Stimulated activated CD8-positive, alpha-beta memory T cell treated with anti-CD3 and anti-CD28 coated beads, Interleukin-12 subunit alpha, Interleukin-12 subunit beta, amount 100 ng/mL, for 24 hours (primary cell): ENCODE measurements at regions not wholly inside any gene's neighbourhood (a gene's known extent, or its start where the extent isn't known, plus 50 kb on each side); places are given as distances from the start of the nearest gene placed in this dataset.

Experiments used
- DNase-seq: peaks from one replicate; pipeline ENCODE4 v3.0.0-alpha.2; 2020; ENCODE audit errors: extremely low read depth

DNA sequence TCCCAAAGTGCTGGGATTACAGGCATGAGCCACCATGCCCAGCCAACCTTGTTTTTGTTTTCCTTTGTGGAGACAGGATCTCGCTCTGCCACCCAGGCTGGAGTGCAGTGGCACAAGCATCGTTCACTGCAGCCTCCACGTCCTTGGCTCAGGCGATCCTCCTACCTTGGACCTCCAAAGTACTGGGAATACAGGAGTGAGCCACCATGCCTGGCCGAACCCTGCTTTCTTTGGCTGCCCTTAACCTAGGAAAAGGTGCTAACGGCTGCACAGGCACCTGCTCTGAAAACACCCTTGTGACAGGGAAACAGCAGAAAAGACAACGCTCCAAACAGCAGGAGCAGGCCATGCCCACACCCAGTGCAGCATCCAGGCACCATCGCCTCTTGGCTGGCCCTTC lies 71.9 kb downstream of the OAT start:
- no peak for DNase-seq

DNA sequence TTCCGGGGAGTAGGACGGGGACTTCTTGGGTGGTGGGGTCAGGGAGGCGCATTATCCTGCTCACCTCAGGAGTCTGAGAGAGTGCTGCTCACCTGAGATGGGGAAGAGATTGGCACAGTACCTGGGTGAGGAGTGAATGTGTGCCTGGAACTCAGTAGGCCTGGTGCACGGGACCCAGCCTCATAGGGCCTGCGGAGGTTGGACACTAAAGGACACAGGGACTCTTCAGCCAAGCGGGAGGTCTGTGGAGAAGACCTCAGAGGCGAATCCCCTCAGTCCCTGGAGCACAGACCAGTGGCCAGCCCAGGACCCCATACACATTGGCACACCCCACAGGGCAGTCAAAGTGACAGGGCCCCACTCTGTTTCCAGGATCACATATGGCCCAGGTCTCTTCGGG lies 73.2 kb downstream of the OAT start:
- no peak for DNase-seq

DNA sequence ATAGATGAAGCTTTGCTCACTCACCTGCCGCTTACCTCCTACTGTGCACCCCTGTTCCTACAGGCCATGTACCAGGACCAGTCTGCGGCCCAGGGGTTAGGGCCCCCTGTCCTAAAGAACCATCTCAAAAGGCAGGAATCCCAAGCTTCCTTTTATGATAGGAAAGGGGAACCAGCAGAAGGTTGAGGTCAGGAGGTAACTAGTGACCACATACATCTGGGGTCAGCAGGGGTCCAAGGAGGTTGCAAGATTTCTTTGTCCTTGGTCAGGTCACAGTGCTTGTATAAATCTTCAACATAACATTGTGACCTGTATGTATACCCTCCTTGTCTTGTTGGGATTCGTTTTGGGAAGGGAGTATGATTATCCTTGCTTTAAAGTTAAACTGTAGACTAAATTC lies 73.8 kb downstream of the OAT start:
- DNase-seq, result no peak

DNA sequence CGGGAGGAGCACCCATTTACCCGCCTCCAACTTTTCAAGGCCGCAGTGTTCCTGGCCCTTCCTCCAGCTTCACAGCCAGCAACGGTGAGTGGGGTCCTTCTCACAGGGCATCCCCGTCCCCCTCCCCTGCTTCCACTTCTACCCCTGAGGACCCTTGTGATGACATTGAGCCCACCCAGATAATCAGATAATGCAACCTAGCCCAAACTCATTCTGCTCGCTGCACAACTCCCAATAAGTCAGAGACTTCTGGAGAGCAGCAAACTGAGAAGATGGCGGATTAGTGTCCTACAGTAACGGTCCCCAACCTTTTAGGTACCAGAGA lies 74.5 kb downstream of the OAT start:
- DNase-seq, result no peak

DNA sequence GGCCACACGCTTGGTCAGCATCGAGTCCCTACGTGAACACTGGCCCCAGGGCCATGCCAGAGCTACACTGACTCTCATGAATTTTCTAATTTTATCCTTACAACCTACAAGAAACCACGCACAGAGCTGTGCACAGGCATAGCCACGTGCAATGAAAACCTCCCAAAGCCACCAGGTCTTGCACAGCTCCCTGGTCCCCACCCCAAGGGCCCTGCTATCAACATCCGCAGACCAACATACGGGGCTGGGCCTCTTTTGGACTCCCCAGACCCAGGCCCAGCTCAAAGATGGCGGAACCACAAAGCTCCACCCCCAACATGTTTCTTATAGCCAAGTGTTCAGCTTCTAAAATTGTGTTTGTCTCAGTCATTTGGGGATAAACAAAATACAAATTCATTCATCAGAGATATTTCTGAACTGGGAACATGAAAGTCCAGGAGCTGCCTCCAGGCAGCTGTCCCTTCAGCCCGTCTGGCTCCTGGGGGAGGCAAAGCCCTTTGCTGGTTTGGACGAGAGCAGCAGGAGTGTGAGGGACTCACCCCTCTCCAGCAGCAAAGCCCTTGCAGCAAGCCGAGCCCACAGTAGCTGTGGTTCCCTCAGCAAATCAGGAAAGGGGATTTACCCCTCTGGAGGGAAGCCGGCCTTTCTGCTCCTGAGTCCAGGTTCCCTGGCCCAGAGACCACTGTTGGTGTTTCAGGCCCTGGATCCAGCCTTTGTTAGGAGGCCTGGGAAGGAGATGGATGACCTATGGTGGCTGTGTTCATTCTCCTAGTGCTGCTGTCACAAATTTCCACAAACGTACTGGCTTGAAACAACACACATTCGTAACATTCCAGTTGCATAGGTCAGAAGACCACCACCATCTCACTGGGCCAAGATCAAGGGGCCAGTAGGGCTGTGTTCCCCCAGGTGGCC lies 75.1 kb downstream of the OAT start:
- no peak for DNase-seq

DNA sequence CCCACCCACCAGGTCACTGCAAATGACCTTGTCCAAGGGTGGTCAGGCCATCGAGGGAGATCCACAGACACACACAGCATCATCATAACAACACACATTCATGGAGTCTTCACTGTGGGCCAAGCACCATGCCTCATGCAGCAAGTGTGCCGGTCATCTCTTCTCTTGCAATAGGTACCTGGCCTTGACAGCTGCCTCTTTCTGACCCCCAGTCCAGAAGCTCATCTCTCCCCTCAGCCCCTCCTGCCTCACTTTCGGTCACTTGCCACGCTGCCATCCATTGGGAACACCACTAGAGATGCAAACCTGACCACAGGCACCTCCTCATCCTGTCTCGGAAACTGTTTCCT lies 75.9 kb downstream of the OAT start:
- no peak for DNase-seq

DNA sequence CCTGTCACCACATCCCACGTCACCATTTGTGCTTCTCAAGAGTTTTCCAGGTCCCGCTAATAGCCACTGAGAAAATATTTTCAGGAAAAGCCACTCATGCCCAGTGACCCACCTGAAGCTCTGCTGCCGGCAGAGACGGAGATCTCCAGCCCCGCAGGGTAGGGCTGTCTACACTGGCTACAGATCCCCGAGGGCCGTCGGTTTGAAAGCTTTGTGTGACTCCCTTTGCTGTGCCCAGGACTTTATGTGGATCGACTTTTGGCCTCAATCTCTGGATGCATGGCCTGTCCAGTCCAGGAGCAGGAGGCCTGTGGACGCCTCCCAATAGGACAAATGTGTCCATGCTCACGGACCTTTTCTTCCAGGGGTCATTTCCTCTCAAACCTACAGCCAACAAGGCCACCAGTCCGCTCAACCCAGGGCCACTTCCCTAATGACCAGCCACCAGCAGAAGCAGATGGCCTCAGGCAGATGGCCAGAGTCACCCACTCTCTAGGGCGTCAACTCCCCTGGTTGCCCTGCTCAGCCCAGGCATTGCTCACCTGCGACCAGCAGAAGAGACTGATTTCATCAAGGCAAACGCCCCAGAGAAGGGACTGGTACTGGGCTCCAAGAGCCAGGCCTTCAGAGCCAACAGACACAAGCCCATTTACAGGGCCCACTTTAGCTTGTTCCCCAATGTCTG lies 76.4 kb downstream of the OAT start:
- no peak for DNase-seq

DNA sequence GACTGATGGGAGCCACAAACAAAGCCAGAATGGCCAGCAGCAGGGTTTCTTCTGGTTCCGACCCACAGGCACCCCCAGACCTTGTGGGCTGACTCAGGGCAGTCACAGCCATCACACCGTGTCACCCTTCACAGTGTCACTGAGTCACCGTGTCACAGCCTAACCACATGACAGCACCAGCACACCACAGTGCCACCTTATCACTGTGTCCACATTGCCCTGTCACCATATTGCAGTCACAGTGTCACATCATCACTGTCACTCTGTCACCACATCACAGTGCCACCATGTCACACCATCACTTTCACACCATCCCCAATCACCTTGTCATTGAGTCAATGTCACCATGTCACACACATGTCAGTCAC lies 77.0 kb downstream of the OAT start:
- DNase-seq, result no peak

DNA sequence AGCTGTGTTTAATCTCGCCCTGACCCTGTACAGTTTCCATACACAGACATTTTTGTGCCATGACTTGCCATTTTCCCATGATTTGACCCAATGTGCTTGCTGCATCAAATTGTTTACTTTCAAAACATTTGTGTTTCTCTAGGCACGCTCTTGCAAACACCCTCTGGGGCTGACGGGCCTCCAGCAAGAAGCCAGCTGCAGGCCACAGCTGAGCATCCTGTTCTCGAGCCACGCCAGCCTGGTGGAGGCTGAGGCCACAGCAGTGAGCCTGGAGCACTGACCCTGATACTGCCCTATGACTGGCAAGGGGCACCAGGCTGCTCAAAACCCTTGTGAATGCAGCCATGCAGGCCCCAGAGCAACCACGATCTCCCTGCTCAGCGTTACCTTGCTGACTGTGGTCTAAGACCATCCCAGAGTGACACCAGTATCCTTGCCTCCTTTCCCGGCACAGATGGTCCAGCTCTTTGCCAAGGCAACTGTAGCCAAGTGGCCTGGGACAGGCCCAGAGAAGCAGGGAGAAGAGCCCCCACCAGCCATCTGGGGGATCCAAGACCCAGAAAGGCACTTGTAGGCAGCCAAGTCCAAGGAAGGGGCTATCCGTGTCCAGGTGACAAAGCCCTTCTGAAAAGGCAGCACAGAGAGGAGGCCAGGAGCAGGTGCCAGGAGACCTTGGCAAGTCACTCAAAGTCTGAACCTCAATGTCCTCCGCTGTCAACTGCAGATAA lies 78.5 kb downstream of the OAT start:
- DNase-seq, result no peak

DNA sequence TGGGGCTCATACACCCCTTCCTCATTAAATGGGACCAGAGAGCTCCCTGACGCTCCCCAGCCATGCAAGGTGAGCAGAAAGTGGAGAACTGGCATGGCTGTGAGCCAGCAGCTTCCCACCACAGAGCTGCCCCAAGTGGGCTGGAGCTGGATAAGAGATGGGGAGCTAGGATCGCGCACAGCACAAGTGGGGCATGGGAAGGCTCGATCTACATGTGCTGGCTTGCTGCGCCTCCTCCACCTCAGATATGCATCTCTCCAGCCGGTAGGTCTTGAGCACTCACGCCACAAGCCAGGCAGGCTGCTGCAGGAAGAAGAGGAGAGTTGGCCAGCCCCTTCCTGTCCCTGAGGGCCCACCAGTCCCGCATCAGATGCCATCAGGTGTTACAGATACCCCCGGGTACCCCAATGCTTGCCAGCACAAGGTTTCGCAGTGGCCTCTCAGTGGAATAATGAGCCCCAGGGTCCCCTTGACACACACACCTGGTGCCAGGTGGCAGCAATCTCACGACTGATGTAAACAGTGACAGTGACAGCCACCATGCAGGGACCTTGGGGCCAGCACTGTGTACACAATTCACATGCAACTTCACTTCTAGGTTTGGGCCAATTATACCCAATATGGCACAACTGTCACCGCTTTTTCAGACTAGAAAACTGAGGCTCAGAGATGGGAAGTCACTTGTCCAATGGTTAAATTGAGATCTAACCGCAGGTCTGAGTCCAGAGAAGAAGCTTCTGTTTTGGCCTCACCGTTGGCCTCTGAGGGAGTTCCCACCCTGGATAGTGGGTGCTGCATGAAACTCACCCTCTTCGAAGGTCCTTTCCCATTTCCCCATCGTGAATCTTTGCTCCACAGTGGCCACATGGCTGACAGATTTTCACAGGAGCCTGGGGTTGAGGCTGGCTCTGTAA lies 79.3 kb downstream of the OAT start:
- DNase-seq, result no peak

DNA sequence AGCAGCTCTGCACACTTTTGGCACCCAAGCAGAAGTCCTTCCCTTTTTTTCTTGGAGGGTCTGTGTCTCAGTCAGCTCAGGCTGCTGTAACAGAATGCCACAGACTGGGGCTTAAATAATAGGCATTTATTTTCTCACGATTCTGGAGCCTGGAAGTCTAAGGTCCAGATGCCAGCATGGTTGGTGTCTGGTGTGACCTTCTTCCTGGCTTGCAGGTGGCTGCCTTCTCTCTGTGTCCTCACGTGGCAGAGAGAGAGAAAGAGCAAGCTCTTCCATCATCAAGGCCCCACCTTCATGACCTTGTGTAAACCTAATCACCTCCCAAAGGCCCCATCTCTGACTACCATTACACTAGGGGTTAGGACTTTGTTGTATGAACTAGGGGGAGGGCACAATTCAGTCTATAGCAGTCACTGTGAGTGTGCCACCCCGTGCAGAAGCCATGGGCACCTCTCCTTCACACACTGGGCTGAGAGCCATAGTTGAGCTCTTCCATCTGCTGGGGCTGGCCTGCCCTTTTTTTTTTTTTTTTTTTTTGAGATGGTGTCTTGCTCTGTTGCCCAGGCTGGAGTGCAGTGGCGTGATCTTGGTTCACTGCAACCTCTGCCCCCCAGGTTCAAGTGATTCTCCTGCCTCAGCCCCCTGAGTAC lies 80.3 kb downstream of the OAT start:
- no peak for DNase-seq

DNA sequence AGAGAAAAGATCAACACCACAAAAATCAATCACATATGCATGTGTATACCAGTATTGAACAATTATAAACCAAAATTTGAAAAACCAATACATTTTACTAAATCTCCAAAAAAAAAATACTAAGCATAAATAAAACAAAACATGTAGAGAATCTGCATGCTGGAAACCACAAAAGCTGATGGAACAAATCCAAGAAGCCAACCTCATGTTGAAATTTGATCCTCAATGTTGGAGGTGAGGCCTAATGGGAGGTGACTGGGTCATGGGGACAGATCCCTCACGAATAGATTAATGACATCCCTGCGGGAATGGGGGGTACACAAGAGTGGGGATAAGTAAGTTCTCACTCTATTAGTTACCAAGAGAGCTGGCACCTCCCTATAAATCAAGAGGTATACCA lies 82.5 kb downstream of the OAT start:
- DNase-seq, result no peak

DNA sequence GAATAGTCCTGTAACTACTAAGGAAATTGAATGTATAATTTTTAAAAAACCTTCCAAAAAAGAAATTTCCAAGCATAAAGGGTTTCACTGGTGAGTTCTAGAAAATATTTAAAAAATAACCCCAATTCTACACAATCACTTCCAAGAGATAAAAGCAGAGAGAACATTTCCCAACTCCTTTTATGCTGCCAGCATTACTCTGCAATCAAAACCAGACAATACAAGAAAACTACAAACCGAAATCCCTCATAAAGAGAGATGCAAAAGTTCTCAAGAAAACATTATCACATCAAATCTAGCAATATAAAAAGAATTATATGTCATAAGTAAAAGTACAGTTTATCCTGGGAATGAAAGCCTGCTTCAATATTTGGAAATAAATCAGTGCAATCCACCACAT lies 84.8 kb downstream of the OAT start:
- DNase-seq, result no peak

DNA sequence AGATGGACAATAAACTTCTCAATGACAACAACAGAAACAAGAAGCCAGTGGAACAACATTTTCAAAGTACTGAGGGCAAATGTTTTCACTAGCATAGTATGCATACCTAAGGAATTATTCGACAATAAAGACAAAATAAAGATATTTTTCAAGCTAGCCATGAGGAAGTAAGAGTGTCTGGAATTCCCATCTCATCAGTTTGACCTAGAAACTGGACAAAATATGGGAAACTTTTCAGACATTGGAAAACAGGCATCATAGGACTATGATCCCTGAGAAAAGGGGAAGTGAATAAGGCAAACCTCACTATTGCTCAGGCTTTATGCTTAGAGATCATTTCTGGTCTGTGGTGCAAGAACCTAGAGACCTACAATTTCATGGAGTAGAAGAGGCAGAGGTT lies 86.3 kb downstream of the OAT start:
- no peak for DNase-seq

DNA sequence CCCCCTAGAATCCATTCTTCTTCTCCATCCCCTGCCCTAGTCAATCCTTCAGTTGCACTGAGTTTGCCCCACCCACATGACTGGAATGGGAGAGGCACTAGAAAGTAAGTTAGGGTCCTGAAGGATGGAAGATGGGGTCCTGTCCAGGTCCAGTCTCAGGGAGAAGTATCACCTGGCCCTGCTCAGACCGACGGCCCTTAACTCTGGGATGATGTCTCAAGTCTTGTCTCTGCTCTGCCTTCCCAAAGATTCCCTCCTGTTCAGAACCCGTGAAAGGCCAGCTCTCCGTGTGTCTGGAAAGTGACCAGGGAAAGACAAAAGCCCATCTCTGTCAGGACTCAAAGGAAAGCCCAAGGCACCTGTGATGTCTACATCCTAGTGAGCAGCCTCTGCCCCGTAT lies 88.8 kb downstream of the OAT start:
- no peak for DNase-seq

DNA sequence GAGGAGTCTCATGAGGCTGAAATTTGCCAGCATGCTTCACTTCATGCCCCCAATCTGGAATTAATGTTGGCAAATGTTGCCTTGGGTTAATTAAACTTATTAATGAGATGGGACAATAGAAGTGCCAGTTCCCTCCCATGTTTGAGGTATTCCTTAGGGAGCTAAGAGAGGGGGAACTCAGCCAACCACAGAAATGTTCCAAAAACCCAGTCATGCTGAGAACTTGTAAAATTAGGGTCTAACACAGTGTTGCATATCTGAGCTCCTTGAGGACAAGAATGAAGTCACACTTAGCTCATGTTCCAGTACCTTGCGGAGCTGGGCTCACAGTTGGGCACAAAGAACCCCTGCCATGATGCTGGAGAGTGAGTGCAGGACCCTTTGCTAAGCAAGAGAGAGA lies 89.4 kb downstream of the OAT start:
- DNase-seq, result no peak

DNA sequence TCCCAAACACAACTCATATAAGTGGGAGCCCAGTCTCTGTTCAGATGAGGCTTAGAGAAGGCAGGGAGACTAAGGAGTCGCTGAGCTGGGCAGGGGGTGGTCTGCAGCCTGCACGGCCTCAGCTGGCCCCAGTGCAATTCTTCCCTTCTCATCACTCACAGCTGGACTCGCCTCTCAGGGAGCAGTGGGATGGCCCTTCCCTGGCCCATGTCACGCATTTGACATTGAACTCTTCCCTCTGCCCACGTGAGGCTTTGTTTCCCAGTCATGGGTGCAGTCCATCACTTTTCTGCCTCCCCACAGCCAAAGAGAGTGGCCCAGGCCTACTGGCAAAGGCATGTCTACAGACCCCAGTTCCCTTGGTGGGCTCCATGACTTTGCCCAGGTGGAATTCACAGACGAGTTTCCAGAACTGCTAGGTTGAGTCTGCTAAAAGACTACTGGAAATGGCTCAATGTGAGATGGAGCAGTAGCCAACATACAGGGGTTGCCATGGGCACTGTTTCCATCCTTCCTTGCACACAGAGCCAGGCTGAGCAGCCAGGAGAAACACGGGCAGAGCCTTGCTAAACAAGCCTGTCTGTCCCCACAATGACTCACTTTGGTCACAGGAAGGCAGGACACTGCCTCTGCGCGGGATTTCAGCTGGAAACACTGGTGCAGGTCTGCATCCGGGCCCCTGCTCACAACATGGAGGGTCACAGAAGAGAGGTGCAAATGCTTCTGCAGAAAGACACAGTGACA lies 90.1 kb downstream of the OAT start:
- no peak for DNase-seq

DNA sequence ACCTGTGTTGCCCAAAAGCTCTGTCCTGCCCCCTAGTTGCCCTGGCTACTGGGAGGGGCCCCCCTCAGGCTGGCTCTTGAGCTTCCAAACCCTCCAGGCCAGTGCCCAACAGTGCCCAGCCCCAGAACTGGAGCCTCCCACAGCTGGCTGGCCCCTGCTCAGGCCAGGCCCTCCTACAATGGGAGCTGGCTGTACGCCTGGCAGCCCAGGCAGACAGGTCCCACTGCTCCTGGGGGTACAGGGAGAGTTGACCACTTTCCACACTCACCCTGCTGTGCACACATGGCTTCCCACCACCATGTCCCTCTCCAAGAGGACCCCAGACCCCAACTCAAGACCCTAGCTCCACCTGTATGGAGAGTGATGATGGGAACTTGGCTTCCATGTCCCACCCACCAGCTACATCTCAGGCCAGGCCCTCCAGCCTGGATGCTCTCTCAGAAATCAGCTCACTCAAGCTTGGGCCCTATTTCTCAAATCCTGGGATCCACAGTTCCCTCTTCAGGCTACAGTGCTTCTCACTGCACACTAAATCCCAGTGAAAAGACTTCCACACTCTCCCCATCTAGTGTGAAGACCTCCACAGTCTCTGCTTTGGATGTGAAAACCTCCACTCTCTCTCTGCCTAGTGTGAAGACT lies 92.6 kb downstream of the OAT start:
- no peak for DNase-seq

DNA sequence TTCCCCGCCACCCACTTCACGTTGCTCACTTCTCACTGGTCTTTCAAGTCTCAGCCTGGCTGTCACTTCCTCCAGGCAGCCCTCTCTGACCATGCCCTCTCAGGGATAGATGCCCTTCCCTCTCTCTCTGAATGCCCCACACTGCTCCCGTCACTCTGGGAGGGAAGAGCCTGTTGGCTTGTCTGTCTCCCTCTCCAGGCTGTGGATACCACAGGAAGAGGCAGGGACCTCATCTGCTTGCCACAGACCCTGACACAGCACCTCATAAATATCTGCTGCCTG lies 93.1 kb downstream of the OAT start:
- no peak for DNase-seq

DNA sequence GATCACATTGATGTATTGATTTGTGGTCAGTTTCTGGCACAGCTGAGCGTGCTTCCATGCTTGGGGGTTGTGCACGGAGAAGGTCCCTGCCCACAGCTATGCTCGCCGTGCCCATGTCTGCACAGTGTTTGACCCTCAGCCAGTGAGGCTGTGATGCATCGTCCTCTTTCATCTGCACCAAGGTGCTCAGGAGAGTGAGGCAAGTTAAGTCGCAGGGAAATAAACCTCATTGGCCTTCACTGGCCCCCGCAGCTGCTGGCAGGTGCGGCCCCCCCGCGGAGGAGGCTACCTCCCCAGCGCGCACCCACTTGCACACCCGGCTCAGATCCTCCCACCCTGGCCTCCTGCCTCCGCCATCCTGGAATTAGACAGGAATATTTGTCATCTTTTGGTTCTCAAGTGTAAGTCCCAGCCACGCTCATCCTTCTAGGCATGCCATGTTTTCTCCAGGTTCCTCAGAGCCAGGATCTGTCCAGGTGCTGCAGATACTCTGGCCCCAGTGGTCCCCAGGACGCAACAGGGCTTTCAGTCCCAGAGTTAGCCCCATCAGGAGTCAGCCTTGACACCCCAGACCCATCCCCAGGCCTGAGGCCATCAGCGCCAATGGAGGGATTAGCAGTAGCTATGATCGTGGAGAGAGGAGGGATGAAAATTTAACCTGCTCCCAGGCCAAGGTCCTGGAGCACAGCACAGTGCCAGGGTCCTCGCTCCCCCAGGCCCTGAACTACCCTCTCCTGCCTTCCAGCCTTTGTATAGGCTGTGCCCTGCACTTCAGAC lies 93.7 kb downstream of the OAT start:
- DNase-seq, result no peak
